Activated CD8-positive, alpha-beta T cell treated with anti-CD3 and anti-CD28 coated beads, Interleukin-2, amount 10 ng/mL, durations not matched to agents 7 days and 5 days (primary cell): ENCODE measurements at regions not wholly inside any gene's neighbourhood (a gene's known extent, or its start where the extent isn't known, plus 50 kb on each side); places are given as distances from the start of the nearest gene placed in this dataset.

ENCODE experiments used
- ATAC-seq: fragments of 150-1000 bp; cut with Tn5 transposase; one replicate; pipeline ENCODE4 v1.10.0; 2021; ENCODE audit warnings: moderate library complexity
- CTCF ChIA-PET: fragments of 350-600 bp; sonication (Branson Sonifier 250); formaldehyde crosslinking; loops from one replicate; lab custom pipeline; 2021; ENCODE audit warnings: antibody characterized with exemption; lab: Charles Lee
- POLR2A ChIA-PET: fragments of 350-600 bp; sonication (Branson Sonifier 250); formaldehyde crosslinking; loops from one replicate; lab custom pipeline; 2021; ENCODE audit warnings: antibody characterized with exemption; lab: Charles Lee
- DNase-seq: peaks from one replicate; pipeline ENCODE4 v3.0.0-alpha.2; 2020
- H3K27ac Mint-ChIP-seq: one replicate; pipeline ENCODE4 v1.8.0; 2021; ENCODE audit warnings: mild to moderate bottlenecking, mixed read lengths
- H3K27me3 Mint-ChIP-seq: one replicate; pipeline ENCODE4 v1.8.0; 2021; ENCODE audit warnings: low read depth, mixed read lengths
- H3K36me3 Mint-ChIP-seq: one replicate; pipeline ENCODE4 v1.8.0; 2021; ENCODE audit warnings: low read depth, mixed read lengths
- H3K4me1 Mint-ChIP-seq: one replicate; pipeline ENCODE4 v1.8.0; 2021; ENCODE audit warnings: low read depth, mixed read lengths
- H3K4me3 Mint-ChIP-seq: one replicate; pipeline ENCODE4 v1.8.0; 2021; ENCODE audit warnings: mild to moderate bottlenecking, mixed read lengths
- H3K9me3 Mint-ChIP-seq: one replicate; pipeline ENCODE4 v1.8.0; 2022; ENCODE audit warnings: mixed read lengths; ENCODE audit not compliant: insufficient read depth

DNA sequence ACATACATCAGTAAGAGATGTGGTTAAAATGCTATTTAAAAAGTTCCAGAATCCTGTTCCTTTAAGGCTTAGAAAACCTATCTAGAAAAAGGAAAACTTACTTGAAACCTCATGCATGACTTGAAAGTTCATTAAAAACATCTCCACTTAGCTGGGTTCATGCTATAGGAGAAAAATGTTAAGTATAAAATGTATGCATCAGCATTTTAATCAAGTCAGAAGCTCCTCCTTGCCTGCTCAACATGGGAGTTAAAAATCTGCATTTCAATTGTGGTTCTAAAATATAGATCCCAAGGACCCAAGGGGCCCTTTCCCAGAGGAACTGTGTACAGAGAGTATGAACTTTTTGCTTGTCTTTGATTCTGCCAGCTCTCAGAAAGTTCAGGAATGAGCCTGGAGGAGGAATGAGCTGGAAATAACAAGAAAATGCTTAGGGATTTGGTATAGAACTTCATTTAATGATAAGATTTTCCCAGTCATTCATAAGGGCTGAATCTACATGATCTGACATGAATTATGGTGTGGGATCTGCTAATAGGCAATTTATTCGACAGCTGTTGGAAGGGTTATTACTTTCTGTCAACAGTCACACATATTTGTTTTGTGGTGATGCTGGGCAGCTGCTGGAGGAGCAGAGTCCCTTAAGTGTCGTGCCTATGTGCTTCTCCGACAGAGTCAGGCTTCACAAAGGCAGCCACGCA is 85.6 kb upstream of the MTPN start:
- CTCF ChIA-PET = no interaction called here

DNA sequence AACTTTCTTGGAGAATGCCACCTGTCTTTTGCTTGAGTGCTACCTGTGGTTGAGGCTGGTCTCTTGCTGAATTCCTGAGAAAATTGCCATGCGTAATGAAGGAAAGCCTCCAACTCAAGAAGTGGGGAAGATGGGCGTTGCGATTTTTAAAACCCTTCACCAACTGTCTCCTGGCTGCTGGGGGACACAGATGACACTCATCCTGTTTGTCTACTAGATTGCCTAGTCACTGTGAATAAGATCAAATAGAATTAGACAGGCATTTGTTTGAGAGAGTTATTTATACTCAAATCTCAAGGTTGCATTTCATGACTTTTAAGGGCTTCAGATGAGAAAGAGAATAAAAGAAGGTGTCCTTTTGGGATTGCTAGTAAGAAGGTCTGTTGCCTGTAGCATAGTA is 84.3 kb upstream of the MTPN start:
- no peaks in the 10 kb centered on the region for H3K36me3 Mint-ChIP-seq
- ChIA-PET POLR2A (no interaction called here), CTCF (no interaction called here)
- H3K4me3 Mint-ChIP-seq = no peak overlapping the region
- DNase-seq (no peak), ATAC-seq (no peak)
- H3K27ac Mint-ChIP-seq = no peak overlapping the region
- no peaks in the 10 kb centered on the region for H3K9me3 Mint-ChIP-seq
- no peaks in the 10 kb centered on the region for H3K4me1 Mint-ChIP-seq
- H3K27me3 Mint-ChIP-seq = peaks cover 3% of the 10 kb centered on the region

More for the DNA sequence above, 85.6 kb upstream of the MTPN start:
- no peak for ATAC-seq
- Mint-ChIP-seq H3K4me3 (no peak overlapping the region), H3K9me3 (no peaks in the 10 kb centered on the region), H3K4me1 (no peaks in the 10 kb centered on the region), H3K36me3 (no peaks in the 10 kb centered on the region), H3K27ac (no peak overlapping the region), H3K27me3 (peaks cover 3% of the 10 kb centered on the region)
- POLR2A ChIA-PET = no interaction called here
- no peak for DNase-seq

DNA sequence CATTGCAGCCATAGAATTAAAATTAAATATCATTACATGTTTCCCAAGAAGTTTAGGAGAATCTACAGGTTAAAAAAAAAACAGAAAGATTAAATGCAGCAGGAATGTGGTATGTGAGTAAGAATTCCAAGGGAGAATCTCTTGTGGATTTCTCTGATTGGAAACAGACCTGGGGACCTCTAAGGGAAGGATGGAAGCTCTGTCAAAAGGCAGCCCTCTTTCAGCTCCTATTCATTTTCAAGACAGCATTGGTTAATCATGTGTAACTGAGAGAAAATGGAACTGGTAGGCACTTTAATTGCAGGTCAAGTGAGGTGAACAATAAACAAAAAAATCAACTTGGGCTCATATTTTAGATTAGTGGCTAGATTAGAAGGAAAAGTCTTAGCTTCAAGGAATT is 81.4 kb upstream of the MTPN start:
- Mint-ChIP-seq H3K27me3 (peaks cover 3% of the 10 kb centered on the region), H3K4me1 (no peaks in the 10 kb centered on the region), H3K4me3 (no peak overlapping the region), H3K27ac (no peak overlapping the region), H3K36me3 (no peaks in the 10 kb centered on the region), H3K9me3 (no peaks in the 10 kb centered on the region)
- ChIA-PET POLR2A (no interaction called here), CTCF (no interaction called here)
- ATAC-seq (no peak), DNase-seq (no peak)

DNA sequence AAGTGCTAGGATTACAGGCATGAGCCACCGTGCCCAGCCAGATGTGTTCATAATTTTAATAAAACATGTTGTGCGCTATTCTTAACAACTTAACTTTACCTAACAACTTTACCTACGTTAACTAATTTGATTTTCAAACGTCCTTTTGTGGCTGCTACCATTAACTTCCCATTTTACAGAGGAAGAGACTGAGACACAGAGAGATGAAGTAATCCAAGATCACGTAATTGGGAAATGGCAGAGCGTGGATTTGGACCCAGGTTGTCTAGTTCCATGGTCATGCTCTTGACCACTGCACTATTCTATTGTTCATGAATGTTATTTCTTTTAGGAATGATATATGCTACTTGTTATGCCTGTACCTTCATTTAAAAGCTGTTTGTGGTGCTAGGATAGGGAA is 80.3 kb upstream of the MTPN start:
- DNase-seq (no peak), ATAC-seq (no peak)
- Mint-ChIP-seq H3K4me1 (no peaks in the 10 kb centered on the region), H3K27ac (no peak overlapping the region), H3K36me3 (no peaks in the 10 kb centered on the region), H3K4me3 (no peak overlapping the region), H3K9me3 (no peaks in the 10 kb centered on the region), H3K27me3 (peaks cover 3% of the 10 kb centered on the region)
- ChIA-PET CTCF (no interaction called here), POLR2A (no interaction called here)

DNA sequence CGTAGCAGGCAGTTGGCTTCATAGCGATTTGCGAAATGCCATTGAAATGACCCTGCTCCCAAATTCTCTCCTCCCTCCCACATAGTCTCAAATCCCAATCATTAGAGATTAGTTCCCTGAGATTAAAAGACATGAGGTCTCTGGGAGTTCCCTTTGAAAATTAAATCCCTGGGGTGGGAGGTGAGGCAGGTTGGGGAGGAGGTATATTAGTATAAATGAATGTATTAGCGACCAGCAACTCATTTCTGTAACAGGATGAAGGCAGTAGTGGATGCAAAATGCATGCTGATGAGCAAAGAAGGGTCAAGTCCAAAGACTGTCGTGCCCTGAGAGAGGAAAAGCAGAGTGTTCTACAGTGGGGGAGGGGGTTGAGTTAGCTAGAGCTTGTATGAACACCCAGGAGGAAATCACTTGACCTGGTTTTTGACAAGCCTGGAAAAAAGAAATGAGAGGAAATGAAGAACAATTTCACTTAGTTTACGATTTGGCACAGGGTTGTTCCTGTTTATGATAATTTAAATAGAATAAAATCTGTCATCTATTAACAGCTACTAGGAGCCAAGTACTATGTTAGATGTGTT is 79.6 kb upstream of the MTPN start:
- CTCF ChIA-PET = no interaction called here
- no peaks in the 10 kb centered on the region for H3K9me3 Mint-ChIP-seq

DNA sequence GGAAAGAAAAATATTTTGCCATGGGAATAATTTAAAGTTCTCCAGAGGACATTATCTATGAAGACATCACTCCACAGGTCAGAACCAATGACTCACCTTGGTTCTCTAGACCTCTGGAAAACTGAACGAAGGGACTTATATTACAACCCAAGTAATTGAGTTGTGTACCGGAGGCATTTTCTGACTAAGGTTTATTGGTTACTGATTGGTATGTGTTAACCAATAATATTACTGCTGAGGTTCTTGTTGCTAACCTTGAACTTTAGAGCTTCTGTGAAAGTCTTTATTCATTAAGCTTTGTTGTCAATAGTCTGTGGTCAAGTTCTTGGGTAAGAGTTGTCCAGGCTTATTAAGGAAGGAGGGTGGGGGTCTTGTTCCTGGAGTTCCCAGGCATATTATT is 78.1 kb upstream of the MTPN start:
- ChIA-PET CTCF (no interaction called here), POLR2A (interaction anchor here (0.6 kb wide), 1 partner anchor 93 kb away, joined by 3 read pairs; no protein-coding TSS in a partner anchor)
- no peak overlapping the region for H3K4me3 Mint-ChIP-seq
- no peaks in the 10 kb centered on the region for H3K9me3 Mint-ChIP-seq
- no peaks in the 10 kb centered on the region for H3K27me3 Mint-ChIP-seq
- ATAC-seq (no peak), DNase-seq (no peak)
- H3K4me1 Mint-ChIP-seq = no peaks in the 10 kb centered on the region
- H3K27ac Mint-ChIP-seq = no peak overlapping the region
- no peaks in the 10 kb centered on the region for H3K36me3 Mint-ChIP-seq

More for the DNA sequence above, 79.6 kb upstream of the MTPN start:
- Mint-ChIP-seq H3K36me3 (no peaks in the 10 kb centered on the region), H3K27me3 (peaks cover under 1% of the 10 kb centered on the region), H3K27ac (no peak overlapping the region), H3K4me1 (no peaks in the 10 kb centered on the region), H3K4me3 (no peak overlapping the region)
- DNase-seq = no peak
- POLR2A ChIA-PET = no interaction called here
- no peak for ATAC-seq

DNA sequence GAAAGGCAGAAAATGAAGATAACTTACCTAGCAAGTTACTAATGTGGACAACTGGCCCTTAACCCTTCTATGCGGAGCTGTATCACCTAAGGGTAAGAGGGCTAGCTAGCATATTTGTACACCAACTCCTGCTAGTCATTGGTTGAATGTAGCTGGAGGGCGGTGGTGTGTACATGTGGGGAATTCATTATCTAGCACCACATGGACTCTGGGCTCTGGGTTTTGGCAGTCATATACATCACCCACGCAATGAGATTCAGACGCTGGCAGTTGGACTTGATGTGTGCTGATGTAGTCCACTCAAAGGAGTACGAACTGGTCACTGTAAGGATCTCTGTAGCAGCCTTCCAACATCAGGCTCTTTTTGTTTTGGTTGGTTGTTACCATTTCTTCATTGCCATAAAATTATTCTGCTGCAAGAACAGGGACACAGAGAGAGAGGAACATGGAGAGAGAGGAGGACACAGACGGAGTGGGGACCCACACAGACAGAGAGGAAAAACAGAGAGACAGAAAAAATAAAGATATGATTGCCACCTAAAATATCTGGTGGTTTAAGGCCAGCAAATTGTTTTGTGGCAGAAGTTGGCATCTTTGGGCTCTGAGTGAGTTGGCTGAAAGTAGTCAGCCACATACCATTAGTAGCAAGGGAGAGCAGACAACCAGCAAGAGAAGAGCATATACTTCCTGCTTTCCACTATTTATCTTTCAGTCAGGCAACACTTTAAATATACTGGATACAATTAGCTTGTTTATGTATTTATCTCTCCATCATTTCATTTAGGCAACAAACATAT is 76.7 kb upstream of the MTPN start:
- no peaks in the 10 kb centered on the region for H3K36me3 Mint-ChIP-seq

DNA sequence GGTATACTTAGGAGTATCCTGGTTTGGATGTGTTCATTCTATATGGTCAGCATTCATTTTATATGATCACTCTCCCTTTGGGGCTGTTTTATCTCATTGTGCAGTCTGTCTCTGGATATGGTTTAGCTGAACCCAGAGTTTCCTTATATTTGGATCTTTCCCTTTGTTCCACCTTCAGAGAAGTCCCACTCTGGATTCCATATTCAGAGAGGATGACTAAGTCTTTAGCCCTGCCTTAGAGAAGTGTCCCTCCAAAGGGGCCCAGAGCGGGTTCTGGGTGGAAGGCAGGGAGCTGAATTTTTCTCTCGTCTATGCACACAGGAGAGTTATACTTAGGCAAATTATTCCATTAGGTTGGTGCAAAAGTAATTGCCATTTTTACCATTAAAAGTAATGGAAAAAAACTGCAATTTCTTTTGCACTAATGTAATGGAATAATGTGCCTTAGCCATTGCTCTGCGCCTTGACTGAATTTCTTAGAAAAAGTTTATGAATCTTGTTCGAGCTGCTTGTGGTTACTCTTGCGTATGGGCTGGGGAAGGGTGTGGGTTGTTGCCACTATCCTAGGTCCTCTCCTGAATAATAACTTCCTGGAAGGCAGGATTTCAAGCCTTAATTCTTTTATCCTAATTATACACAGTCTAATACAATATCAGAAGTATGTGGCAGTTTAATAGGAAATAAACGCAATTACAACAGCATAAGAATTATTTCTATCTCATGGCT is 74.2 kb upstream of the MTPN start:
- no peak overlapping the region for H3K4me3 Mint-ChIP-seq
- DNase-seq (no peak), ATAC-seq (no peak)
- no peaks in the 10 kb centered on the region for H3K27me3 Mint-ChIP-seq
- H3K4me1 Mint-ChIP-seq = no peaks in the 10 kb centered on the region
- H3K27ac Mint-ChIP-seq = no peak overlapping the region
- CTCF ChIA-PET = no interaction called here
- POLR2A ChIA-PET = no interaction called here
- H3K9me3 Mint-ChIP-seq = no peaks in the 10 kb centered on the region
- no peaks in the 10 kb centered on the region for H3K36me3 Mint-ChIP-seq

More for the DNA sequence above, 76.7 kb upstream of the MTPN start:
- DNase-seq (no peak), ATAC-seq (no peak)
- H3K4me1 Mint-ChIP-seq = no peaks in the 10 kb centered on the region
- POLR2A ChIA-PET = no interaction called here
- H3K27ac Mint-ChIP-seq = no peak overlapping the region
- H3K9me3 Mint-ChIP-seq = no peaks in the 10 kb centered on the region
- no peaks in the 10 kb centered on the region for H3K27me3 Mint-ChIP-seq
- H3K4me3 Mint-ChIP-seq = no peak overlapping the region
- CTCF ChIA-PET = no interaction called here

DNA sequence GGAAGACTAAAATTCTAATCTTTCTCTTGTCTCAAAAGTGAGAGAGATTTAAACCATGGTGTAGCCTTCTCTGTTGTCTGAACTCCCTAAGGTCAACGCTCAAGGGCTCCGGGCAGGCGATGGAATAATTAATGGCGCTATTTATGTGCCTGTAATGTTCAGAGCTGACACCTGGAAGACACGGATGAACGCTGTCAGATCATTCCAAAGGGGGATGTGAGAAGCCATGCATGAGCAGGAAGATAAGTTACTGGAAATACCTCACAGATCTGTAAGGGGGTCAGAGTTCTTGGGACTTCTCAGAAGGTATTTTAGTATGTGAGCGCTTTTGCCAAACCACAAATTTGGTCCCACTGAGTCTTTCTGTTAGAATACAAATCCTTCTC is 73.3 kb upstream of the MTPN start:
- POLR2A ChIA-PET = no interaction called here
- DNase-seq (no peak), ATAC-seq (no peak)
- Mint-ChIP-seq H3K27me3 (no peaks in the 10 kb centered on the region), H3K27ac (no peak overlapping the region), H3K9me3 (no peaks in the 10 kb centered on the region), H3K36me3 (no peaks in the 10 kb centered on the region), H3K4me1 (no peaks in the 10 kb centered on the region), H3K4me3 (no peak overlapping the region)
- CTCF ChIA-PET = no interaction called here

DNA sequence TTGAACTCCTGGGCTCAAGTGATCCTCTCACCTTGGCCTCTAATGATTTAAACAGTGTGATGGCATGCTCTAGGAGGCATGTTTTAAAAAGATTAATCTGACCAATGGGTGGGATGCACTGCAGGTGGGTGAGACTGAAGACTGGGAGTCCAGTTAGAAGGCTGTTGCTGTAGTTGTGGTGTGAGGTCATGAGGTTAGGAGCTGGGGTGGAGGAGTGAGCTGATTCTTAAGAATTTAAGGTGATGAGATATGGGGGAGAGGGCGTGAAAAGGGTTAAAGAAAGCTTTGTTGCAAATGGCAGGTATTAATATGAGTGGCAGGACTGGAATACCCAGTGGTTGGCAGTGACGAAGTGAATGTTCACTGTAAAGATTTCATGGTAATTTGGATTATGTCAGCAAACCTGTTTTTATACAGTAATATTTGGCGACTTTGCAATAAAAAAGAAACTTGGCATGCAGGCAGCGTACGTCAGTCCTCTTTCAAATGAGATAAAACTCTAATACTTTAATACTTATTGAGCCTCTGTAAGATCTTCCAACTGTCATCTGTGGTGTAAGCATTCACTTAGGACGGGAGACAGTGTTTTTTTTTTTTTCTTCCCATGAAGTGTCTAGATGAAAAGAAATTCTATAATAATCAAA is 72.8 kb upstream of the MTPN start:
- Mint-ChIP-seq H3K9me3 (no peaks in the 10 kb centered on the region), H3K4me3 (no peak overlapping the region), H3K36me3 (no peaks in the 10 kb centered on the region), H3K27ac (no peak overlapping the region), H3K27me3 (no peaks in the 10 kb centered on the region), H3K4me1 (no peaks in the 10 kb centered on the region)
- DNase-seq (no peak), ATAC-seq (no peak)
- ChIA-PET POLR2A (no interaction called here), CTCF (no interaction called here)

DNA sequence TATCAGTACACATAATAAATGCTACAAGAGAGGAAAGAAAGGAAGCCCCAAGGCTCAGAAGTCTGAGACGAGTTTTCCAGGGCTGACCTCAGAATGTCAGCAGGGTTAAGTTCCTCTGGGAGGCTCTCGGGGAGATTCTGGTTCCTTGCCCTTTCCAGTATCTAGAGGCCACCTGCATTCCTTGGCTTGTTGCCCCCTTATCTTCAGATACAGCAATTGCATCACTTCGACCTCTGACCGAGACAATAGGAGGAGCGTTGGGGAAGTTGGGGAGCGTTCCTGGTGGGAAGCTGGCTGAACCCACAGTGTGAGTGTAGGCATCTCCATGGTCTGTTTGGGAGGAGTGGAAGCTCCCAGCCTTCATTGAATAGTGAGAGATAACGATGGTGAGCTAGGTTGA is 72.0 kb upstream of the MTPN start:
- ATAC-seq = no peak
- ChIA-PET CTCF (no interaction called here), POLR2A (no interaction called here)

More for the DNA sequence above, 72.0 kb upstream of the MTPN start:
- no peaks in the 10 kb centered on the region for H3K9me3 Mint-ChIP-seq
- H3K4me1 Mint-ChIP-seq = no peaks in the 10 kb centered on the region
- H3K27ac Mint-ChIP-seq = no peak overlapping the region
- no peaks in the 10 kb centered on the region for H3K27me3 Mint-ChIP-seq
- no peak for DNase-seq
- no peaks in the 10 kb centered on the region for H3K36me3 Mint-ChIP-seq
- H3K4me3 Mint-ChIP-seq = no peak overlapping the region
